WTC11 (cell line): ENCODE measurements at regions not wholly inside any gene's neighbourhood (a gene's known extent, or its start where the extent isn't known, plus 50 kb on each side); places are given as distances from the start of the nearest gene placed in this dataset.

Experiments used
- ATAC-seq: fragments of 200-7000 bp; cut with Tn5 transposase; 2 replicates; pipeline ENCODE4 v1.10.0; 2021; ENCODE audit warnings: mild to moderate bottlenecking, moderate library complexity
- CTCF ChIA-PET: fragments of 300-600 bp; sonication (Branson Sonifier 250); formaldehyde crosslinking; loops from one replicate; lab custom pipeline; 2021; ENCODE audit warnings: antibody characterized with exemption; lab: Charles Lee
- POLR2A ChIA-PET: fragments of 350-600 bp; sonication (Branson Sonifier 250); formaldehyde crosslinking; loops from one replicate; lab custom pipeline; 2021; ENCODE audit warnings: antibody characterized with exemption; lab: Charles Lee
- DNase-seq: peaks from one replicate; pipeline ENCODE4 v3.0.0; 2021; ENCODE audit warnings: low spot score
- H3K27ac Mint-ChIP-seq: 2 replicates; pipeline ENCODE4 v1.8.0; 2021; ENCODE audit warnings: mixed read lengths
- H3K27me3 Mint-ChIP-seq: 2 replicates; pipeline ENCODE4 v1.8.0; 2021; ENCODE audit warnings: low read depth, mild to moderate bottlenecking, moderate library complexity, mixed read lengths
- H3K36me3 Mint-ChIP-seq: 2 replicates; pipeline ENCODE4 v1.8.0; 2021; ENCODE audit warnings: mixed read lengths
- H3K4me1 Mint-ChIP-seq: 2 replicates; pipeline ENCODE4 v1.8.0; 2022; ENCODE audit warnings: mixed read lengths
- H3K4me3 Mint-ChIP-seq: 2 replicates; pipeline ENCODE4 v1.8.0; 2021; ENCODE audit warnings: mild to moderate bottlenecking, moderate library complexity, mixed read lengths
- H3K9me3 Mint-ChIP-seq: 2 replicates; pipeline ENCODE4 v1.8.0; 2021; ENCODE audit warnings: mixed read lengths
- CREM ChIP-seq: sonication (generic); formaldehyde crosslinking; IDR thresholded peaks from 2 replicates; pipeline ENCODE4 v1.8.1; 2022; ENCODE audit warnings: mild to moderate bottlenecking, missing genetic modification reagents, moderate library complexity
- EMX1 ChIP-seq: fragments of 250-450 bp; sonication (Bioruptor Pico); IDR thresholded peaks from 2 replicates; pipeline ENCODE4 v1.8.0; 2021; ENCODE audit warnings: mild to moderate bottlenecking
- HMGA2 ChIP-seq: fragments of 250-450 bp; sonication (Bioruptor Pico); IDR thresholded peaks from 2 replicates; pipeline ENCODE4 v1.4.0; 2021; ENCODE audit warnings: mild to moderate bottlenecking, moderate library complexity
- JUN ChIP-seq: sonication (generic); formaldehyde crosslinking; IDR thresholded peaks from 2 replicates; pipeline ENCODE4 v1.8.0; 2023; ENCODE audit warnings: mild to moderate bottlenecking, missing genetic modification reagents
- MXD4 ChIP-seq: fragments of 250-450 bp; sonication (Bioruptor Pico); IDR thresholded peaks from 2 replicates; pipeline ENCODE4 v1.8.0; 2021; ENCODE audit warnings: mild to moderate bottlenecking, moderate library complexity, borderline replicate concordance
- NR3C1 ChIP-seq: sonication (generic); formaldehyde crosslinking; conservative IDR thresholded peaks from 2 replicates; pipeline ENCODE4 v1.8.1; 2023; ENCODE audit warnings: low read depth, mild to moderate bottlenecking, missing genetic modification reagents
- OVOL2 ChIP-seq: fragments of 250-450 bp; sonication (Bioruptor Pico); IDR thresholded peaks from 2 replicates; pipeline ENCODE4 v1.9.0; 2021; ENCODE audit warnings: mild to moderate bottlenecking, borderline replicate concordance
- SMAD3 ChIP-seq: sonication (generic); formaldehyde crosslinking; IDR thresholded peaks from 2 replicates; pipeline ENCODE4 v1.8.0; 2022; ENCODE audit warnings: missing genetic modification reagents, mild to moderate bottlenecking, borderline replicate concordance
- ZNF423 ChIP-seq: fragments of 250-450 bp; sonication (Bioruptor Pico); IDR thresholded peaks from 2 replicates; pipeline ENCODE4 v2.1.2; 2022; ENCODE audit warnings: mild to moderate bottlenecking, moderate library complexity
- TF ChIP-seq, protein P1 (sequence below): sonication (generic); formaldehyde crosslinking; IDR thresholded peaks from 2 replicates; pipeline ENCODE4 v1.8.1; 2023; ENCODE audit warnings: mild to moderate bottlenecking, missing genetic modification reagents, borderline replicate concordance
- TF ChIP-seq, protein P2 (sequence below): sonication (generic); formaldehyde crosslinking; IDR thresholded peaks from 2 replicates; pipeline ENCODE4 v1.8.1; 2023; ENCODE audit warnings: mild to moderate bottlenecking, missing genetic modification reagents
- TF ChIP-seq, protein P3 (sequence below): fragments of 250-450 bp; sonication (Bioruptor Pico); IDR thresholded peaks from 2 replicates; pipeline ENCODE4 v1.9.0; 2021; ENCODE audit warnings: mild to moderate bottlenecking, borderline replicate concordance
- TF ChIP-seq, protein P4 (sequence below): fragments of 200-600 bp; IDR thresholded peaks from 2 replicates; pipeline ENCODE4 v1.8.0; 2022; ENCODE audit warnings: antibody characterized with exemption
- TF ChIP-seq, protein P5 (sequence below): fragments of 250-450 bp; sonication (Bioruptor Pico); IDR thresholded peaks from 2 replicates; pipeline ENCODE4 v1.9.0; 2021; ENCODE audit warnings: mild to moderate bottlenecking
- TF ChIP-seq, protein P6 (sequence below): sonication (generic); formaldehyde crosslinking; IDR thresholded peaks from 2 replicates; pipeline ENCODE4 v1.8.1; 2022; ENCODE audit warnings: low read depth, mild to moderate bottlenecking, moderate library complexity, missing genetic modification reagents, borderline replicate concordance

DNA sequence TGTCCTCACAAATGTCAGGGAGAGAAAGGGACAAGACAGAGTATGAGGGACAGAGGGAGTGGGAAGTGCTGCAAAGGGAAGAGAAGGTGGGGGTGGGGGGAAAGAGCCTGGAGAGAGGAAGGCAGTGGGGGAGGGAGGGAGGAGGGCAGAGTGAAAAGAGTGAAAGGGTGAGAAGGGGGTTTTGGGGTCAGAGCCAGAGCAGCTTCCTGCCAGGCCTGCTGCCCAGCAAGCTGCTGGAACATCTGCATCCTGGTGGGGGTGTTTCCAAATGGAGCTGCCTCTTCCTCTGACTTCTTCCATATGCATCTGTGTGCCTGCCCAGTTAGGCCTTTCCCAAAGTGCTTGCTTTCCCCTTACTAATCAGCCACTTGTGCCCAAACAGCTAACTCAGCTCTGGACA is 94.3 kb upstream of the CELF4 start (continued):
- TF ChIP-seq, protein P1, sequence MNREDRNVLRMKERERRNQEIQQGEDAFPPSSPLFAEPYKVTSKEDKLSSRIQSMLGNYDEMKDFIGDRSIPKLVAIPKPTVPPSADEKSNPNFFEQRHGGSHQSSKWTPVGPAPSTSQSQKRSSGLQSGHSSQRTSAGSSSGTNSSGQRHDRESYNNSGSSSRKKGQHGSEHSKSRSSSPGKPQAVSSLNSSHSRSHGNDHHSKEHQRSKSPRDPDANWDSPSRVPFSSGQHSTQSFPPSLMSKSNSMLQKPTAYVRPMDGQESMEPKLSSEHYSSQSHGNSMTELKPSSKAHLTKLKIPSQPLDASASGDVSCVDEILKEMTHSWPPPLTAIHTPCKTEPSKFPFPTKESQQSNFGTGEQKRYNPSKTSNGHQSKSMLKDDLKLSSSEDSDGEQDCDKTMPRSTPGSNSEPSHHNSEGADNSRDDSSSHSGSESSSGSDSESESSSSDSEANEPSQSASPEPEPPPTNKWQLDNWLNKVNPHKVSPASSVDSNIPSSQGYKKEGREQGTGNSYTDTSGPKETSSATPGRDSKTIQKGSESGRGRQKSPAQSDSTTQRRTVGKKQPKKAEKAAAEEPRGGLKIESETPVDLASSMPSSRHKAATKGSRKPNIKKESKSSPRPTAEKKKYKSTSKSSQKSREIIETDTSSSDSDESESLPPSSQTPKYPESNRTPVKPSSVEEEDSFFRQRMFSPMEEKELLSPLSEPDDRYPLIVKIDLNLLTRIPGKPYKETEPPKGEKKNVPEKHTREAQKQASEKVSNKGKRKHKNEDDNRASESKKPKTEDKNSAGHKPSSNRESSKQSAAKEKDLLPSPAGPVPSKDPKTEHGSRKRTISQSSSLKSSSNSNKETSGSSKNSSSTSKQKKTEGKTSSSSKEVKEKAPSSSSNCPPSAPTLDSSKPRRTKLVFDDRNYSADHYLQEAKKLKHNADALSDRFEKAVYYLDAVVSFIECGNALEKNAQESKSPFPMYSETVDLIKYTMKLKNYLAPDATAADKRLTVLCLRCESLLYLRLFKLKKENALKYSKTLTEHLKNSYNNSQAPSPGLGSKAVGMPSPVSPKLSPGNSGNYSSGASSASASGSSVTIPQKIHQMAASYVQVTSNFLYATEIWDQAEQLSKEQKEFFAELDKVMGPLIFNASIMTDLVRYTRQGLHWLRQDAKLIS (CRISPR knock-in tag), result no peak
- TF ChIP-seq OVOL2 (CRISPR knock-in tag), result no peak
- TF ChIP-seq, protein P2, sequence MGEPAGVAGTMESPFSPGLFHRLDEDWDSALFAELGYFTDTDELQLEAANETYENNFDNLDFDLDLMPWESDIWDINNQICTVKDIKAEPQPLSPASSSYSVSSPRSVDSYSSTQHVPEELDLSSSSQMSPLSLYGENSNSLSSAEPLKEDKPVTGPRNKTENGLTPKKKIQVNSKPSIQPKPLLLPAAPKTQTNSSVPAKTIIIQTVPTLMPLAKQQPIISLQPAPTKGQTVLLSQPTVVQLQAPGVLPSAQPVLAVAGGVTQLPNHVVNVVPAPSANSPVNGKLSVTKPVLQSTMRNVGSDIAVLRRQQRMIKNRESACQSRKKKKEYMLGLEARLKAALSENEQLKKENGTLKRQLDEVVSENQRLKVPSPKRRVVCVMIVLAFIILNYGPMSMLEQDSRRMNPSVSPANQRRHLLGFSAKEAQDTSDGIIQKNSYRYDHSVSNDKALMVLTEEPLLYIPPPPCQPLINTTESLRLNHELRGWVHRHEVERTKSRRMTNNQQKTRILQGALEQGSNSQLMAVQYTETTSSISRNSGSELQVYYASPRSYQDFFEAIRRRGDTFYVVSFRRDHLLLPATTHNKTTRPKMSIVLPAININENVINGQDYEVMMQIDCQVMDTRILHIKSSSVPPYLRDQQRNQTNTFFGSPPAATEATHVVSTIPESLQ (CRISPR knock-in tag), result no peak
- TF ChIP-seq, protein P3, sequence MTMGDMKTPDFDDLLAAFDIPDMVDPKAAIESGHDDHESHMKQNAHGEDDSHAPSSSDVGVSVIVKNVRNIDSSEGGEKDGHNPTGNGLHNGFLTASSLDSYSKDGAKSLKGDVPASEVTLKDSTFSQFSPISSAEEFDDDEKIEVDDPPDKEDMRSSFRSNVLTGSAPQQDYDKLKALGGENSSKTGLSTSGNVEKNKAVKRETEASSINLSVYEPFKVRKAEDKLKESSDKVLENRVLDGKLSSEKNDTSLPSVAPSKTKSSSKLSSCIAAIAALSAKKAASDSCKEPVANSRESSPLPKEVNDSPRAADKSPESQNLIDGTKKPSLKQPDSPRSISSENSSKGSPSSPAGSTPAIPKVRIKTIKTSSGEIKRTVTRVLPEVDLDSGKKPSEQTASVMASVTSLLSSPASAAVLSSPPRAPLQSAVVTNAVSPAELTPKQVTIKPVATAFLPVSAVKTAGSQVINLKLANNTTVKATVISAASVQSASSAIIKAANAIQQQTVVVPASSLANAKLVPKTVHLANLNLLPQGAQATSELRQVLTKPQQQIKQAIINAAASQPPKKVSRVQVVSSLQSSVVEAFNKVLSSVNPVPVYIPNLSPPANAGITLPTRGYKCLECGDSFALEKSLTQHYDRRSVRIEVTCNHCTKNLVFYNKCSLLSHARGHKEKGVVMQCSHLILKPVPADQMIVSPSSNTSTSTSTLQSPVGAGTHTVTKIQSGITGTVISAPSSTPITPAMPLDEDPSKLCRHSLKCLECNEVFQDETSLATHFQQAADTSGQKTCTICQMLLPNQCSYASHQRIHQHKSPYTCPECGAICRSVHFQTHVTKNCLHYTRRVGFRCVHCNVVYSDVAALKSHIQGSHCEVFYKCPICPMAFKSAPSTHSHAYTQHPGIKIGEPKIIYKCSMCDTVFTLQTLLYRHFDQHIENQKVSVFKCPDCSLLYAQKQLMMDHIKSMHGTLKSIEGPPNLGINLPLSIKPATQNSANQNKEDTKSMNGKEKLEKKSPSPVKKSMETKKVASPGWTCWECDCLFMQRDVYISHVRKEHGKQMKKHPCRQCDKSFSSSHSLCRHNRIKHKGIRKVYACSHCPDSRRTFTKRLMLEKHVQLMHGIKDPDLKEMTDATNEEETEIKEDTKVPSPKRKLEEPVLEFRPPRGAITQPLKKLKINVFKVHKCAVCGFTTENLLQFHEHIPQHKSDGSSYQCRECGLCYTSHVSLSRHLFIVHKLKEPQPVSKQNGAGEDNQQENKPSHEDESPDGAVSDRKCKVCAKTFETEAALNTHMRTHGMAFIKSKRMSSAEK, result no peak
- TF ChIP-seq, protein P4, sequence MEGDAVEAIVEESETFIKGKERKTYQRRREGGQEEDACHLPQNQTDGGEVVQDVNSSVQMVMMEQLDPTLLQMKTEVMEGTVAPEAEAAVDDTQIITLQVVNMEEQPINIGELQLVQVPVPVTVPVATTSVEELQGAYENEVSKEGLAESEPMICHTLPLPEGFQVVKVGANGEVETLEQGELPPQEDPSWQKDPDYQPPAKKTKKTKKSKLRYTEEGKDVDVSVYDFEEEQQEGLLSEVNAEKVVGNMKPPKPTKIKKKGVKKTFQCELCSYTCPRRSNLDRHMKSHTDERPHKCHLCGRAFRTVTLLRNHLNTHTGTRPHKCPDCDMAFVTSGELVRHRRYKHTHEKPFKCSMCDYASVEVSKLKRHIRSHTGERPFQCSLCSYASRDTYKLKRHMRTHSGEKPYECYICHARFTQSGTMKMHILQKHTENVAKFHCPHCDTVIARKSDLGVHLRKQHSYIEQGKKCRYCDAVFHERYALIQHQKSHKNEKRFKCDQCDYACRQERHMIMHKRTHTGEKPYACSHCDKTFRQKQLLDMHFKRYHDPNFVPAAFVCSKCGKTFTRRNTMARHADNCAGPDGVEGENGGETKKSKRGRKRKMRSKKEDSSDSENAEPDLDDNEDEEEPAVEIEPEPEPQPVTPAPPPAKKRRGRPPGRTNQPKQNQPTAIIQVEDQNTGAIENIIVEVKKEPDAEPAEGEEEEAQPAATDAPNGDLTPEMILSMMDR, result no peak
- TF ChIP-seq CREM (CRISPR knock-in tag), result no peak
- TF ChIP-seq ZNF423 (CRISPR knock-in tag), result no peak
- TF ChIP-seq MXD4 (CRISPR knock-in tag), result no peak
- no peak for TF ChIP-seq NR3C1 (CRISPR knock-in tag)
- no peak for TF ChIP-seq JUN
- TF ChIP-seq EMX1 (CRISPR knock-in tag), result no peak
- TF ChIP-seq, protein P5, sequence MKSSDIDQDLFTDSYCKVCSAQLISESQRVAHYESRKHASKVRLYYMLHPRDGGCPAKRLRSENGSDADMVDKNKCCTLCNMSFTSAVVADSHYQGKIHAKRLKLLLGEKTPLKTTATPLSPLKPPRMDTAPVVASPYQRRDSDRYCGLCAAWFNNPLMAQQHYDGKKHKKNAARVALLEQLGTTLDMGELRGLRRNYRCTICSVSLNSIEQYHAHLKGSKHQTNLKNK (CRISPR knock-in tag), result no peak
- no peak for TF ChIP-seq SMAD3

DNA sequence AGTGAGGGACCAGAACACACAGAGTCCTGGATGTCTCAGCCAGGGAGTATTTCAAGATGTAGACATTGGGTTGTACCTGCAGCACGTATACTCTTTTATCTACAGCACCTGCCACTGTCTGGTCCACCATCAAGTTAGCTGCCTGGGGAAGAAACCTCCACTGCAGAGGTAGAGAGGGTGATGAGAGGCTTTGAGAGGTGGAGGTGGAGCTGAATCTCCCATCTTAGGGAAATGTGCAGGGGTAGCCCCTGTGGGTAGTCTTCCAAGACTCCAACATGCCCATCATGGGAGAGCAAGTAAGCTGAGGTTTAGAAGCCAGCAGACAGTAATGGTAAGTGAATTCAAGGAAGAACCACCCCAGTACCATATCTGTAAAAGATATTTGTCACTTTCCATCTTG is 93.3 kb upstream of the CELF4 start:
- POLR2A ChIA-PET, result no interaction called here
- TF ChIP-seq ZNF423 (CRISPR knock-in tag), result no peak
- TF ChIP-seq, protein P6, sequence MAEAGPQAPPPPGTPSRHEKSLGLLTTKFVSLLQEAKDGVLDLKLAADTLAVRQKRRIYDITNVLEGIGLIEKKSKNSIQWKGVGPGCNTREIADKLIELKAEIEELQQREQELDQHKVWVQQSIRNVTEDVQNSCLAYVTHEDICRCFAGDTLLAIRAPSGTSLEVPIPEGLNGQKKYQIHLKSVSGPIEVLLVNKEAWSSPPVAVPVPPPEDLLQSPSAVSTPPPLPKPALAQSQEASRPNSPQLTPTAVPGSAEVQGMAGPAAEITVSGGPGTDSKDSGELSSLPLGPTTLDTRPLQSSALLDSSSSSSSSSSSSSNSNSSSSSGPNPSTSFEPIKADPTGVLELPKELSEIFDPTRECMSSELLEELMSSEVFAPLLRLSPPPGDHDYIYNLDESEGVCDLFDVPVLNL (CRISPR knock-in tag), result no peak
- no peak for TF ChIP-seq HMGA2 (CRISPR knock-in tag)
- TF ChIP-seq, all 79 proteins: peak for 0
- Mint-ChIP-seq H3K27me3 (peaks cover 3% of the 10 kb centered on the region), H3K9me3 (peaks cover 2% of the 10 kb centered on the region; the same call in 1 of the 2 replicates), H3K4me3 (no peak overlapping the region), H3K36me3 (no peaks in the 10 kb centered on the region), H3K4me1 (peaks cover 20% of the 10 kb centered on the region), H3K27ac (no peak overlapping the region)
- CTCF ChIA-PET, result no interaction called here
- ATAC-seq (no peak), DNase-seq (no peak)
